ENCODE measurements at regions not wholly inside any gene's neighbourhood (a gene's known extent, or its start where the extent isn't known, plus 50 kb on each side); places are given as distances from the start of the nearest gene placed in this dataset.

DNA sequence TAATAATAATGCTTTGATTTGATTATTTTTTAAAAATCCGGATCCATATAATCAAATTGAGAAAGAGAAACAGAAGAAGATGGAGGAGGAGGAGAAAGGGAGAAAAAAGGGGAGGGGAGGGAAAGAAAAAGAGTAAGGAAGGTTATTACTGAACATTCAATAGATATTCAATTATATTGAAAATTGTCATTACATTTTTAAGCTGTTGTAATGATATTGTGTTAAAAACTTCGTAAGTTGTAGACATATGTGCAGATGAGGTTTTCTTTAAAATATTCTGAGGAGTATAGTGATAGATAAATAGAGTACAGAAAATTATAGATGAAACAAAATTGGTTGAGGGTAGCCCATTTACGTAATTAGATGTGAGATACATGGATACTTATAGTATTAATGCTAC, 933.0 kb upstream of the PHF14 start:
- no peak overlapping the region for H4K5ac ChIP-seq (ENCODE audit: low read depth, low read length)
- ATAC-seq (ENCODE audit: low read depth) = no peak
- H2BK5ac ChIP-seq (ENCODE audit: low read depth, low read length, poor library complexity, severe bottlenecking) = no peak overlapping the region
- no peak overlapping the region for H3K56ac ChIP-seq (ENCODE audit: extremely low read depth, insufficient read depth, low read length)
- H3K36me3 ChIP-seq (ENCODE audit: control insufficient read depth, insufficient read depth, low read length) = no peaks in the 10 kb centered on the region
- no peak overlapping the region for H3K4me2 ChIP-seq (ENCODE audit: low read depth, low read length)
- no peaks in the 10 kb centered on the region for H3K4me1 ChIP-seq (ENCODE audit: control insufficient read depth, insufficient read depth, low read length)
- H3K27me3 ChIP-seq (ENCODE audit: control insufficient read depth, insufficient read depth, low read length) = no peaks in the 10 kb centered on the region
- no peaks in the 10 kb centered on the region for H3K79me1 ChIP-seq (ENCODE audit: low read depth in 1 of 2, low read length in 2 of 2)
- H3K9me3 ChIP-seq (ENCODE audit: control insufficient read depth, insufficient read depth, low read length) = no peaks in the 10 kb centered on the region
- no peak overlapping the region for H3K14ac ChIP-seq (replicated peaks; ENCODE audit: low read depth, low read length)
- no peak overlapping the region for H3K4me3 ChIP-seq (ENCODE audit: insufficient read depth, low read depth, low read length)
- no CpG with 5 or more reads among the region's 3 CpGs for WGBS, 2 experiments (ENCODE audit: extremely low coverage in 2 of 2, insufficient read length in 1 of 2)
- no peak for DNase-seq
- no peak overlapping the region for H4K91ac ChIP-seq (ENCODE audit: insufficient read depth, low read depth, low read length)
- no peak overlapping the region for H2AK9ac ChIP-seq (replicated peaks; ENCODE audit: low read depth, low read length, poor library complexity)
- H4K20me1 ChIP-seq (ENCODE audit: insufficient read depth, low read length) = no peaks in the 10 kb centered on the region
- no peak for TF ChIP-seq CEBPB (IDR thresholded peaks at IDR 0.05; ENCODE audit: low read depth, low read length)
- TF ChIP-seq ELK1 (IDR thresholded peaks at IDR 0.05; ENCODE audit: borderline replicate concordance, low read depth, low read length) = no peak
- TF ChIP-seq MAZ (IDR thresholded peaks at IDR 0.05; ENCODE audit: borderline replicate concordance, low read depth, low read length) = no peak
- TF ChIP-seq RAD21 (IDR thresholded peaks at IDR 0.05; ENCODE audit: low read length) = no peak
- no peak for TF ChIP-seq RFX5 (IDR thresholded peaks at IDR 0.05; ENCODE audit: low read depth, low read length)
- no peak for TF ChIP-seq MXI1 (IDR thresholded peaks at IDR 0.05; ENCODE audit: borderline replicate concordance, low read depth, low read length)
- no peak for TF ChIP-seq SMC3 (IDR thresholded peaks at IDR 0.05; ENCODE audit: low read depth, low read length)
- no peak for TF ChIP-seq RCOR1 (IDR thresholded peaks at IDR 0.05; ENCODE audit: insufficient replicate concordance, low read length)
- TF ChIP-seq CTCF (conservative IDR thresholded peaks at IDR 0.05; ENCODE audit: low read depth, low read length) = no peak
- TF ChIP-seq, protein P1, sequence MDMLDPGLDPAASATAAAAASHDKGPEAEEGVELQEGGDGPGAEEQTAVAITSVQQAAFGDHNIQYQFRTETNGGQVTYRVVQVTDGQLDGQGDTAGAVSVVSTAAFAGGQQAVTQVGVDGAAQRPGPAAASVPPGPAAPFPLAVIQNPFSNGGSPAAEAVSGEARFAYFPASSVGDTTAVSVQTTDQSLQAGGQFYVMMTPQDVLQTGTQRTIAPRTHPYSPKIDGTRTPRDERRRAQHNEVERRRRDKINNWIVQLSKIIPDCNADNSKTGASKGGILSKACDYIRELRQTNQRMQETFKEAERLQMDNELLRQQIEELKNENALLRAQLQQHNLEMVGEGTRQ (IDR thresholded peaks at IDR 0.05; ENCODE audit: low read depth, low read length) = no peak
- no peak for TF ChIP-seq NFE2L2 (IDR thresholded peaks at IDR 0.05; ENCODE audit: low read depth, low read length)
- no peak for TF ChIP-seq POLR2A (IDR thresholded peaks at IDR 0.05; ENCODE audit: low read depth, low read length)
- no peak for TF ChIP-seq CHD1 (IDR thresholded peaks at IDR 0.05; ENCODE audit: low read depth, low read length)
- H2AFZ ChIP-seq (replicated peaks; ENCODE audit: low read length, poor library complexity) = no peak overlapping the region
- H3K9me1 ChIP-seq (ENCODE audit: insufficient read depth, low read length) = no peaks in the 10 kb centered on the region
- dilution Hi-C loops (cut with HindIII; ENCODE audit: low sequenced_read_pairs, unreplicated experiment) (no loop called here), intact Hi-C loops (cut with micrococcal nuclease) (no loop called here), in situ Hi-C loops (cut with MboI; ENCODE audit: low sequenced_read_pairs) (no loop called here)
- no peak overlapping the region for H2BK120ac ChIP-seq (ENCODE audit: low read depth, low read length)
- no peak overlapping the region for H2BK15ac ChIP-seq (ENCODE audit: low read depth, low read length)
- BruUV-seq (replicated peaks) = no TSS peak
- no peak overlapping the region for H4K8ac ChIP-seq (ENCODE audit: low read depth in 2 of 2, low read length in 2 of 2)
- H3K27ac ChIP-seq (ENCODE audit: insufficient read depth, low read length) = no peak overlapping the region
- no peak overlapping the region for H2BK20ac ChIP-seq (ENCODE audit: low read depth, low read length)
- H3K18ac ChIP-seq (ENCODE audit: low read depth, low read length) = no peak overlapping the region
- H3K23ac ChIP-seq (ENCODE audit: low read depth, low read length) = no peak overlapping the region
- ChIA-PET CTCF (no interaction called here), POLR2A (ENCODE audit: unreplicated experiment) (no interaction called here)
- no peak overlapping the region for H3K9ac ChIP-seq (ENCODE audit: low read depth, low read length)
- H2AK5ac ChIP-seq (ENCODE audit: low read depth, low read length) = no peak overlapping the region
- no peak overlapping the region for H3K4ac ChIP-seq (ENCODE audit: low read depth, low read length)

Data from IMR-90 (cell line).